Heart right ventricle (tissue), 16 donors: ENCODE measurements at regions not wholly inside any gene's neighbourhood (a gene's known extent, or its start where the extent isn't known, plus 50 kb on each side); places are given as distances from the start of the nearest gene placed in this dataset.

Source experiments
- ATAC-seq, 8 donors: fragments of 200-7000 bp; cut with Tn5 transposase; one replicate each; pipeline ENCODE4 v1.9.1; 2020; ENCODE audit warnings: mild to moderate bottlenecking in 8 of 8, moderate library complexity in 8 of 8, moderate number of reproducible peaks in 1 of 8
- DNase-seq, 2 donors: peaks; one replicate each; pipeline ENCODE4 v3.0.0-alpha.2; 2020
- H3K27ac ChIP-seq, 10 donors: fragments of 200-600 bp; sonication (generic) in 2 of 10; one replicate each; pipeline versions ENCODE4 v1.5.0 to v1.8.0; 2020 to 2022; ENCODE audit warnings: mild to moderate bottlenecking in 3 of 10
- H3K27me3 ChIP-seq, 7 donors: fragments of 200-600 bp; one replicate each; pipeline ENCODE4 v1.8.0; 2021 to 2022; ENCODE audit warnings: mild to moderate bottlenecking in 2 of 7
- H3K36me3 ChIP-seq, 9 donors: fragments of 200-600 bp; sonication (generic) in 1 of 9; one replicate each; pipeline versions ENCODE4 v1.5.0 to v1.8.0; 2020 to 2022; ENCODE audit warnings: mild to moderate bottlenecking in 2 of 9
- H3K4me1 ChIP-seq, 9 donors: fragments of 200-600 bp; sonication (generic) in 1 of 9; one replicate each; pipeline versions ENCODE4 v1.5.0 to v1.8.0; 2020 to 2022; ENCODE audit warnings: mild to moderate bottlenecking in 4 of 9
- H3K4me3 ChIP-seq, 10 donors: fragments of 200-600 bp; sonication (generic) in 2 of 10; one replicate each; pipeline versions ENCODE4 v1.5.0 to v1.8.0; 2020 to 2022; ENCODE audit warnings: mild to moderate bottlenecking in 7 of 10, moderate library complexity in 2 of 10
- H3K9me3 ChIP-seq, 11 donors: fragments of 200-600 bp in 10 of 11; sonication (generic) in 2 of 11; one replicate each; pipeline versions ENCODE4 v1.5.0 to v1.8.0; 2013 to 2022; ENCODE audit warnings: mild to moderate bottlenecking in 2 of 11, control low read depth in 1 of 11, moderate library complexity in 1 of 11
- CTCF ChIP-seq, 9 donors: fragments of 200-600 bp; sonication (generic) in 2 of 9; IDR thresholded peaks; one replicate each; pipeline versions ENCODE4 v1.5.0 to v1.8.0; 2021 to 2022; ENCODE audit warnings: antibody characterized with exemption in 9 of 9, mild to moderate bottlenecking in 5 of 9, moderate library complexity in 1 of 9
- WGBS, 2 donors: extraction: QIAGEN DNeasy Blood & Tissue Kit; methylation state at CpG; one replicate each; pipeline ENCODE4 v1.1.7; 2013; ENCODE audit warnings: inconsistent platforms in 1 of 2; 5-methylcytosine and 5-hydroxymethylcytosine counted together
- intact Hi-C, 10 donors: fragments of 100-400 bp; cut with DNase I; formaldehyde crosslinking; loops; one replicate each; pipeline versions ENCODE4 v1.11.1 to v1.14.2; 2022
- donor health status: Arrhythmogenic right ventricular cardiomyopathy.
- donor health status: ischemic (EF 13 %, LVEDD 7.1; RV severe dilation, severe dysfunction).
- donor health status: healthy with polysubstance abuse.
- donor health status: DM: no; HTN: yes; CAD: no.
- donor health status: DM: no; HTN: no; CAD: no.
- donor health status: ischemic (EF 25% LVEDD 6.9; RV normal size, moderate dysfunction).
- donor health status: ischemic (EF 25% LVEDD 5.7; RV mildly dilated, moderate dysfunction).
- donor health status: healthy.
- donor health status: DM: yes; HTN: yes; CAD: no.
- donor health status: Ischemic cardiomyopathy.
- donor health status: ischemic (EF 35%, LVEDD 5.7; RV mildly dilated, moderate dysfunction).
- donor health status: nonischemic (EF 11% LVEDD 7.7; RV severe dilation, severe dysfunction).
- donor health status: DM: yes; HTN: yes; CAD: no.
- donor health status: PGD.
- donor health status: ischemic (EF 29% LVEDD 5.4; RV normal size, mild dysfunction).
- donor health status: nonischemic (EF 23%, LVEDD 6.1; RV moderate dilation, normal function).

DNA sequence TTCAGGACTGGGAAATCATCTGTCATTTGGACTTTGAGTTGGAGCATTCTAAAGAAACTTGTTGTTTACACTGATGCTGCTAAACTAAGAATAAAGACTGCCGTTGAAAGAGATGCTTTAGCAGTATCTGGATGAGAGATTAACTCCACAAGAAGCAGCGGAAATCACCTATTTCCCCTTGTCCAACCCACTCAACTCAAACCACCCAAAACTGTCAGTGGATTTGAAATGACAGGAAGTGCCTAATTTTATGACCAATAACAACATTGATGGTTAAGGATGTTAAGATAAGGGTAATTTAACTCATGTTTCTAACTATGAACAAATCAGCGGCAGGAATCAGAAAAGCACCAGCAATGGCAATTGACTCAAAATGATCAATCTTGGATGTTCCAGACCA, 110.8 kb upstream of the NR2F2 start:
- Histone ChIP-seq H3K4me1 (no peaks in the 10 kb centered on the region), H3K9me3 (no peaks in the 10 kb centered on the region), H3K4me3 (no peak overlapping the region), H3K36me3 (no peaks in the 10 kb centered on the region), H3K27me3 (no peaks in the 10 kb centered on the region), H3K27ac (no peak overlapping the region)
- intact Hi-C loops = no loop called here
- 75 to 76% methylated on average over 3 of the region's 3 CpGs for WGBS, 2 donors
- no peak for DNase-seq
- ATAC-seq = no peak
- TF ChIP-seq CTCF (IDR thresholded peaks at IDR 0.05) = no peak

GRCh38 chr15:96220657-96221056, 109.8 kb upstream of the NR2F2 start:
- intact Hi-C loops = no loop called here
- no peak for TF ChIP-seq CTCF (IDR thresholded peaks at IDR 0.05)
- ATAC-seq (no peak), DNase-seq (no peak)
- H3K9me3 ChIP-seq = no peaks in the 10 kb centered on the region
- H3K27me3 ChIP-seq = no peaks in the 10 kb centered on the region
- WGBS, 2 donors = 89 to 98% methylated on average over 3 of the region's 3 CpGs
- no peaks in the 10 kb centered on the region for H3K4me1 ChIP-seq
- H3K36me3 ChIP-seq = no peaks in the 10 kb centered on the region
- no peak overlapping the region for H3K27ac ChIP-seq
- H3K4me3 ChIP-seq = no peak overlapping the region

DNA sequence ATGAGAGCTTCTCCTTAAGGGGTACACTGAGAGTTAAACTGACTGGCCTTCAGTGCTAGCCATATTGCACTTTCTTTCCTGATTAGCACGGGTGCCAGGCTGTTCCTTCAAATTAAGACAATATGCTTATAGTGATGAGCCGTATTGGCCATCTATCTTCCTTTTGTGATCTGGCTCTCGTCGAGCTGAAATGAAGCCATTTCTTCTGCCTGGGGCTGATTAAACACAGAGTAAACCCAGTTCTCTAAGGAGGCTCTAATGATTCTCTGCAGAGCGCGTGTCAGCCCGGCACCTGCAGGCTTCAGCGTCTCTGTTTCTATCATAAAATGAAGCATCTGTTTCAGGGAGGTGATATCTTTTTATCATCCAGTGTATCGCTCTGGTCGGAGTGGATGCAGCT, 107.5 kb upstream of the NR2F2 start:
- DNase-seq (no peak), ATAC-seq (no peak)
- Histone ChIP-seq H3K4me1 (no peaks in the 10 kb centered on the region), H3K27me3 (peaks cover 0 to 4% (median 0%) of the 10 kb centered on the region in 7 donors), H3K4me3 (no peak overlapping the region), H3K36me3 (no peaks in the 10 kb centered on the region), H3K27ac (no peak overlapping the region), H3K9me3 (no peaks in the 10 kb centered on the region)
- whole genome bisulfite sequencing, 2 donors = 77 to 79% methylated on average over 10 of the region's 10 CpGs
- no peak for TF ChIP-seq CTCF (IDR thresholded peaks at IDR 0.05)
- intact Hi-C loops = no loop called here

- Histone ChIP-seq H3K27ac (no peak overlapping the region), H3K4me3 (no peak overlapping the region), H3K36me3 (no peaks in the 10 kb centered on the region), H3K27me3 (peaks cover 0 to 4% (median 0%) of the 10 kb centered on the region in 7 donors), H3K4me1 (no peaks in the 10 kb centered on the region), H3K9me3 (no peaks in the 10 kb centered on the region)
- ATAC-seq (no peak), DNase-seq (no peak)
- intact Hi-C loops = no loop called here
- WGBS, 2 donors = 63 to 74% methylated on average over 2 of the region's 2 CpGs
- no peak for TF ChIP-seq CTCF (IDR thresholded peaks at IDR 0.05)
Measured at GRCh38 chr15:96223939-96224338, 106.6 kb upstream of the NR2F2 start.
